ENCODE measurements at regions not wholly inside any gene's neighbourhood (a gene's known extent, or its start where the extent isn't known, plus 50 kb on each side); places are given as distances from the start of the nearest gene placed in this dataset.
"Not testable (repeated sequence)": the region's sequence is repeated elsewhere in the genome, so short reads cannot be mapped to it uniquely, and the experiment has no call there.

DNA sequence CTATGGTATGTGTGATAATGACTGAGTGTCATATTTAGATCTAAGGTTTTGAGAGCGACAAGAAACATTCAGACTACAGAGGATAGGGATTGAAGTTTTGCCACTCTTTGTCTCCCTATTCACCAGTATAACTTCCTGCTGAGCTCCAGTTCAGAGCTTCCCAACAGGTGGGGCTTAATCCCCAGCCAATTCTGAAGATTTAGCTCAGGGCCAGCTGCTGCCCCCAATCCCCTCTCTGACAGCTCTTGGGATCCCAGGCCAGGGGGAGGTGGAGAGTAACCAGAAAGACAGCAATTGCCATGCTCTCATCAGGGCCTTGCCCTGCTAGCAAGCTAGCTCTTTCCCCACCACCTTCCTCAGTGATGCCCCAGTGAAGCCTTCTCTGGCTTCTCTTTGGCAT lies 57.8 kb downstream of the TRIL start:
- DNase-seq: no peak

DNA sequence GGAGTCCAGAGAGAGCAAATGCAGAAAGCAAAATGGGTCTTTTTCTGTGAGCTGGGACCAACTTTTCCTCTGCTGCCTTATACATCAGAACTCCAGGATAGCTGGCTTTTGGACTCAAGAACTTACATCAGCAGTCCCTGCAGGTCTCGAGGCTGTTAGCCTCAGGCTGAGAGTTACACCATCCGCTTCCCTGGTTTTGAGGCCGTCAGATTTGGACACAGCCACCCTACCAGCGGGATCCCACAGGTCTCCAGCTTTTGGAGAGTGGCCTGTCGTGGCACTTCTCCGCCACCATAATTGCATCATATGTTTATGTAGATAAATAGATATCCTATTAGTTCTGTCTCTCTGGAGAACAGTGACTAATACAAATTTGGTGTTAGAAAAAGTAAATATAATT lies 64.2 kb downstream of the TRIL start:
- no peak for DNase-seq

DNA sequence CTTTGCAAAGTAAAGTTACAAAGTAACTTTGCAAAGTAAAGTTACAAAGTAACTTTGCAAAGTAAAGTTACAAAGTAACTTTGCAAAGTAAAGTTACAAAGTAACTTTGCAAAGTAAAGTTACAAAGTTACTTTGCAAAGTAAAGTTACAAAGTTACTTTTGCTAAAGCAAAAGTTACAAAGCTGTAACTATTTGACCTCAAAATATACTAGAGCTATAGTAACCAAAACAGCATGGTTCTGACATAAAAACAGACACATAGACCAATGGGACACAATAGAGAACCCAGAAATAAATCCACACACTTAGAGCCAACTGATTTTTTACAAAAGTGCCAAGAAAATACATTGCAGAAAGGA lies 66.3 kb downstream of the TRIL start:
- DNase-seq: not testable (repeated sequence)

DNA sequence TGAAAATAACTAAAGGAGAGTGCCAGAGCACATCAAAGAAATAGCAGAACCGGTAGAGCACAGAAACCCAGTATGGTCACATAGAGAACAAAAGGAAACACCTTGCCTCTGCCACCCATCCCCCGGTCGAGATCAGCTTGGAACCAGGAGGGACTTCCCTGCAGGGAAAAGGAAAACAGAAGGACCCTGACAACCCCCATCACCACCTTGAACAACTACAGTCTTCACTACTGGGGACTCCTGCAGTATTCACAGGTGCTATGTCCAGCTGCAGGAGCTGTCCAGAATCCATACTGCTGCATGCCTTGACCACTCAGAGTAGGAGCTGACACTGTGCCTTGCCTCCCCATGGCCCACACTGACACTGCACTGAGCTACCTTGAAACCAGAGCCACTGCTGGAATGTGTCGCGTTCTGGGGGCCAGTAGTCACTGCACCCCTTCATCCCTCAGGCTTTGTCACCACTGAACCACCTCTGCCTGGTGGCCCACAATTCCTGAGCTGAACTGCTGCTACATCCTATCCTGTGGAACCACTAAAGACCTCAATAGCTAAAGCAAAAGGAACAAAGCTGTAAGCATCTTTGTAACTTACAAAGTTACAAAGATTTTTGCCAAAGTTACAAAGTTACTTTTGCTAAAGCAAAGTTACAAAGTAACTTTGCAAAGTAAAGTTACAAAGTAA lies 66.8 kb downstream of the TRIL start:
- DNase-seq: no peak

DNA sequence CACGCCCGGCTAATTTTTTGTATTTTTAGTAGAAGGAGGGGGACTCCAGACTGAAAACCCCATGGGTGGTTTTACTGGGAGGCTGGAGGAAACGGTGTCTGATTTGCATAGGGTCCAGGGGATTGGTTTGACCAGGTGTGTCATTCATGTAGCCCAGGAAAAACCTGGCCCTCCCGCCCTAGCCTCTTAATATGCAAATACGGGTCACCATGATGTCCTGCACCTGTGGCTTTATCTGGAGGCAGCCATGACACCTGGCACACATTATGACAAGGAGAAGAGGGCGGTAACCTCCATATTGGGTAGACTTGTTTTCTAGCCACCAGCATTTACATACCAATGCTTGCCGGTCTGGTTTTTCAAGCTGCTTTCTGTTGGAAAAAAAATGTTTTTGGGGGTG lies 68.0 kb downstream of the TRIL start:
- DNase-seq: peak; percentile 77

DNA sequence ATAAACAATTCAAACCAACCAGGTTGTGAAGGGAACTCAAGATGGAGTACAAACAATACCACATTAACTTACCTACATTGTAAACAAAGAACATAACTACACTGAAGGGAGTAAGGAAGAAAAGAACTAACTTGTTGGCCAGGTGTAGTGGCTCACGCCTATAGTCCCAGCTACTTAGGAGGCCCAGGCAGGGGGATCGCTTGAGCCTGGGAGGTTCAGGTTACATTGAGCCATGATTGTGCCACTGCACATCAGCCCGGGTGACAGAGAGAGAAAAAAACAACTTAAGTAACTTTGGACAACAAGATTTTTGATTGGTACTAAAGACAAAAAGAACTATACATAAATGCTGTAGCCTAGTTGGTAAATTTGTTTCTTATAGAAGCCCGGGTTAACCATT lies 68.8 kb downstream of the TRIL start:
- peak; percentile 72 for DNase-seq

DNA sequence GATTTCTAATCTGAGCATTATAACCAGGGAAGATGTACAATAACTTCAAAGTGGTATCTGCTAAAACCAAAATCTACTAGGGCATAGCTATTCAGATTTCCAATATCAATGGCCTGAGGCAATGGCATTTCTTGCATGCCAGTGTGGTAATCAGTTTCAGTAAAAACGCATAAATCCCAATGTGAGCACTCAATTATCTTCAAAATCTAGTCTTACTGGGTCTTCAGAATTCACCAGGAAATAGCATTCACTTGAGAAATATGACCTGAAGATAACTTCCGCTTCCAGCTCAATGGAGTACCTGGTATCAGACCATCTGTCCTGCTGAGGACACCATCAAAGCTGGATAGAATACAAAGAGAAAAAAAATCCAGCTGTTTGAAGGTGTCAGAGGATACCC lies 72.4 kb downstream of the TRIL start:
- DNase-seq: no peak

DNA sequence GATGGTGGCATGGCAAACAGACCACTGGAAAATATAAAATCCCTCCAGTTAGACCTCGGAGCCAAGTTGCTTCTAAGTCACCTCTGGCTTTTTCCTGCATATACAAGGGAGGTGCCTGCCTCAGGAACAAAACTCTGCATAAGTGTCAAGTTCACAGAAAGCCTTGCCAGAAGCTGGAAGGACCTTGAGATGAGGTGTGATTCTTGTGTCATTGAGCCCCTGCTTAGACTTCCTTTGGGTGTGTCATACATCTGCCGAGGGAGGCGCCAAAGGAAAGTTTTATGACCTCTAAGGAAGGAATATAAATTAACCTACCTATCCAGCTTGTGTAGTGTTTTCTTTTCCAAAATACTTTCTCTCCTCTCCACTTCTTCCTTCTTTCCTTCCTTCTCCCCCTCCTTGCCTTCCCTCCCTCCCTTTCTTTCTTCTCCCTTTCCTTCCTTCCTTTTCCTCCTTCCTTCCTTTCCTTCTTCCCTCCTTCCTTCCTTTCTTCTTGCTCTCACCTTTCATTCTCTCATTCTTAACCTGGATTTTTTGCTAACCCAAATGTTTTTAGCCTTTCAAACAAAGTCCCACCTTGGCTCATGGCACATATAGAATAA lies 75.2 kb downstream of the TRIL start:
- no peak for DNase-seq

DNA sequence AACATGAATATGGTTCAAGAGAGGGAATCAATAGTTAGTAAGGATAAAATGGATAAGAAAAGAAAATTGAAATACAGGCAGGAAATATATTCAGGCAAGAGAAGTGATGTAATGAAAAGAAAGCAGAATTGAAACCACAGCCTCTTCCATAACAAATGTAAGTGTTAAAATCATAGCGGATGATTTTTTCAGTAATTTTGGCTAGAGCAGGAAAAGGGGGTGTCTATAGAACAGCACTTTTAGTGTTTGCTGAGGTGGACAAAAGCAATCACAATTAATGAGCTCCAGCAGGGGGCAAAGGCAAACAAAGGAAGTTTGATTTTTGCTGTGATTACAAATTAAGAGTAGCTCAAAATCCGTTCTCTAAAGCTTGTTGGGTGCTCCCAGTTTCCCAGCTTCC lies 79.0 kb downstream of the TRIL start:
- no peak for DNase-seq

DNA sequence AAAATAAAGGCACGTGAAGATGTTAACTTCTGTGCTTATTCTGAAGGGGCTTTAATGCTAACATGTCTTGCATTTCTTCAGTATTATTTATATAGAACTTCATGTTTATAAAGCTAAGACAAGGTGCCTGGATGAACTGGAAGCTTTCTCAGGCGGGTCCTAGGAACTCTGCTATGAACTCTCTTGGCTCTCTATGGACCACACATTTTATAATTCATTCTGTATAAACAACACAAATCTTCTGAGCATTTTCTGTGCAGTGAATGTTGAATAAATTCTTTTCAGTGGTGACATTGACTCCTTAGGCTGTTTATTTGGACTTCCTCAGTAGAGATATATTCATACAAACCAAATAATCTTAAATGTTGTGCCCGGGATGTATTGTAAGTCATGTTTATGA lies 79.6 kb downstream of the TRIL start:
- no peak for DNase-seq
